Stimulated activated CD8-positive, alpha-beta memory T cell treated with anti-CD3 and anti-CD28 coated beads, Interleukin-7, amount 100 ng/mL, for 4 hours (primary cell): ENCODE measurements at regions not wholly inside any gene's neighbourhood (a gene's known extent, or its start where the extent isn't known, plus 50 kb on each side); places are given as distances from the start of the nearest gene placed in this dataset.
"Not testable (repeated sequence)": the region's sequence is repeated elsewhere in the genome, so short reads cannot be mapped to it uniquely, and the experiment has no call there.

Experiments
- DNase-seq, 2 donors: peaks; one replicate each; pipeline ENCODE4 v3.0.0-alpha.2; 2020; ENCODE audit warnings: low read depth in 2 of 2

GRCh38 chr5:68968429-68968828, 125.4 kb upstream of the SLC30A5 start:
- no peak for DNase-seq

GRCh38 chr5:68970617-68971016, 123.2 kb upstream of the SLC30A5 start:
- no peak for DNase-seq

DNA sequence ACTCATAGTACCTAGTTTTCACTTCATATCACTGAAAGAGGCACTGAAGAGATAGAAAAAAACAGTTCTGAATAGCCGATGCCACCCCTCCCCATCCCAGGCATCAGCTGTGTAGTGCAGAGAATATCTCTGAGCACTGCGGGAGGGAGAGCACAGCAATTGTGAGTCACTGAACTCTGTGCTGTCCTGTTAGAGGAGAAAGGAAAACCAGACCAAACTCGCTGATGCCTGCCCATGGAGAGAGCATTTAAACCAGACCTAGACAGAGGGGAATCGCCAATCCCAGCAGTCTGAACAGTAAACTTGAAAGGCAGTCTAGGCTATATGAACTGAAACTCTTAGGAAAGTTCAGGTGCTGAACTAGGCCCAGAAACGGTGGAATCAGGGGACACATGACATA, 120.1 kb upstream of the SLC30A5 start:
- DNase-seq = no peak

GRCh38 chr5:68983043-68983442, 110.8 kb upstream of the SLC30A5 start:
- no peak for DNase-seq

DNA sequence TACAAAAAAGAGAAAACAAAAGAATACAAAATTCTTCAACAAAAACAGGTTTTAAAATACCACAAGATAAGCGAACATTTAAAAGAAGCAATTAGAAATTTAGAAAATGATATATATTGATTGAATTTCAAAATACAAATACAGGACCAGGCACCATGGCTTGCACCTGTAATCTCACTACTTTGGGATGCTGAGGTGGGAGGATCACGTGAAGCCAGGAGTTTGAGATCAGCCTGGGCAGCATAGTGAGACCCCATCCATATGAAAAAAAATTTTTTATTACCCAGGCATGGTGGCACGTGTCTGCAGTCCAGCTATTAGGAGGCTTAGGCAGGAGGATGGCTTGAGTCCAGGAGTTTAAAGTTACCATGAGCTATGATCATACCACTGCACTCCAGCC, 109.9 kb upstream of the SLC30A5 start:
- DNase-seq = no peak

GRCh38 chr5:68991279-68992084, 102.3 kb upstream of the SLC30A5 start:
- no peak for DNase-seq

- no peak for DNase-seq
These were observed 99.2 kb upstream of the SLC30A5 start for GRCh38 chr5:68994645-68995044.

DNA sequence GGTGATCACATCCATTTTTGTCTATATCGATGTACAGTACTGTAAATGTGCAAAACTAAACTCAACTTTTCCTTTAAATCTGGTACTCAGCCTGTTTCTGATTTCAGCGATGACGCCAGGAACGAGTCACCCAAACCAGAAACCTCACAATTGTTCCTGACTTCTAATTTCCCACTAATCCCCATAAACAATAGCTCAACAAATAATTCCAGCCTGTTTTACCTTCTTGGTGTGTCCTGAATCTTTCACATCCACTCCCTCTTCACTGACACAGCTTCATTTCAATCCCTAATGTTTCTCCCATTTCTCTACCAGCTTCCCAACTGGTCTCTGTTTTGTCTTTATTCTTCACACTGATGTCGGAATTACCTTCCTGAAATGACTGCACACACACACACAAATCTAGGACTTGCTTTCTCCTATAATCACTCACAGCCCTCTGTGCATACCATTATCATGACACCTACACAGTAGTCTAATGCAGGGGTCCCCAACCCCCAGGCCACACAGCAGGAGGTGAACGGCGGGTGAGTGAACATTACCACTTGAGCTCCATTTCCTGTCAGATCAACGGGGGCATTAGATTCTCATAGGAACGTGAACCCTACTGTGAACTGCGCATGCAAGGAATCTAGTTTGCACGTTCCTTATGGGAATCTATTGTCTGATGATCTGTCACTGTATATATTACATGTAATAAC, 97.8 kb upstream of the SLC30A5 start:
- DNase-seq = no peak

DNA sequence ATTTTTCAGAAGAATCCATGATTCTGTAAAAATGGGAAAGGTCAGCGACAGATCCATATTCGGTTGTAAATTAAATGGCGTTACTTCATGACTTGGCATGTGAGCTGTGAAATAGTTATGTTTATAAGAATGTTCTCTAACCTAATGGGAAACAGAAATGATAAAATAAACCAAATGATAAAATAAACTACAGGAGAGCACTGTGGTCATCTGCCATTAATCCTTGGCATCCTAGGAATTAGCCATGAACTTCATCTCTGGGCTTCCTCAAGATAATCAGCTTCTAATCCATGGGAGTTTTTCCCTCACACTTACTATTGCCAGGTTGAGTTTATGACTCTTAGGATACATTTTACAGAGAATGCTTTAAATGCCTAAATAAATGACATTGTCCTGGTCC, 94.6 kb upstream of the SLC30A5 start:
- no peak for DNase-seq

- no peak for DNase-seq
These were observed 93.4 kb upstream of the SLC30A5 start for GRCh38 chr5:69000216-69000919.

GRCh38 chr5:69000949-69001348, 92.9 kb upstream of the SLC30A5 start:
- no peak for DNase-seq

GRCh38 chr5:69001627-69002026, 92.2 kb upstream of the SLC30A5 start:
- no peak for DNase-seq

- no peak for DNase-seq
These were observed 89.7 kb upstream of the SLC30A5 start for GRCh38 chr5:69004127-69004526.

DNA sequence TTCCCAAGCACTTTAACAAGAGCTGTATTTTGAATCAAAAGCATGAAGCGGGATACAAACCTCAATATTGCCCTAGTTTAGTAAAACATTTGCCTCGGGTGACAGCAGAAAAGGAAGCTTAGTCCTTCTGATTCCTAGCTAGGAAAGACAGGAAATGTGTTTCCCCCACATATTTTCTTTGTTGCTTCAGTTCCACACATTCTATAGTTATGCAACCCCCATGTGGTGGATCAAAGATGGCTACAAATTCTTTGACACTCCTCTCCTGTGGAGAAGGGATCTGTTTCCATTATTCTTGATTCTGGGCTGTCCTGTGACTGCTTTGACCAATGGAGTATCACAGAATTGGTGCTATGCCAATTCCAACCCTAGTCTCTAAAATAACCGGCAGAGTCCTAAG, 89.1 kb upstream of the SLC30A5 start:
- DNase-seq = no peak

DNA sequence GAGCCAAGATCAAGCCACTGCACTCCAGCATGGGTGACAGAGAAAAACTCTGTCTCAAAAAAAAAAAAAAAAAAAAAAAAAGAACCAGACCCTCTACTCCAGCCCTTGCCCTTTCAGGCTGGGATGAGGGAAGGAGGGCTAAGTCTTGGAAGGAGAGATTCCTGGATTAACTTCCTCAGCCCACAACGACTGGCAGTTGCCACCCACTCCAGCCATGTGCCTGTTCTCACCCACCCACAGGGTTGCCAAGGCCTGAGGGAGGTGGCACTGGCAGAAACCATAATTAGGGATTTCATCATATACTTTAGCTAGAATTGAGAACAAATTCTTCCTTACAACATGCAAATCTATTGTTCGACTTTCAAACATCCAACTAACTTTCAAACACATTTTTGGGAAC, 87.8 kb upstream of the SLC30A5 start:
- DNase-seq = no peak

DNA sequence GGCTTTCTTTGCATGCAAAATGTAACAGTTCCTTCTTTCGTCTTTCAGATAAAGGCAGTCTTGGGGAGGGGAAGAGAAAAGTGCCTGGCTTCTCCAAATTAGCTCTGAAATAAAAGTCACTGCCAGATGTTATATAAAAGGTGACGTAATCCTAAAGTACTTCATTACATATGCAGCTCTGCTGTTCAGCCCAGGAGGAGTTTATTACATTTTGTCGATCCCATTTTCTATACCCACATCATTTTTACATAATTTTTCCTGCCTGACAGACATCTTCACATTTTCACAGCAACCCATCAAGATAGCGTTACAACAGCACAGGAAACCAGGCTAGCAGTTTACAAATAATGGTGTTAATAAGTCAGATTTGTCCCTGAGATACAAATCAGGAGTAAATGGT, 86.7 kb upstream of the SLC30A5 start:
- DNase-seq = no peak

- peak; percentile 41 to 51 for DNase-seq
These were observed 86.0 kb upstream of the SLC30A5 start for GRCh38 chr5:69007726-69008368.

- DNase-seq = no peak
These were observed 83.3 kb upstream of the SLC30A5 start for GRCh38 chr5:69010476-69010875.

DNA sequence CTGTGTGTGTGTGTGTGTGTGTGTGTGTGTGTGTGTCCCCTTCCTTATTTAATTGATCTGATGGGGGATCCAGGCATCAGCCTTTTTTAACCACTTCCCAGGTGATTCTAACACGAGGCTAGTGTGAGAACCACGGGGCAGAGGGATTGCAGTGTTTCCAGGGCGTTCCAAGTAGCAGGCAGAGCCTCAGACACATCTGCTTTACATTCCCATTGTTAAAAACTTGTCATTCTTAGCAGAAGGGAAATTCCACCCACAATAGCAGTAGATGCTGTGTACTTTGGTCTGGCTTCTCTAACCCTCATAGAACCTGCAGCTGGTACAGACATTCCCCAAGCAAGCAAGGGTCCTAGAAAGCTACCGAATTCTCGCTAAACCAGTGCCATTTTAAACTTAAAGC, 81.9 kb upstream of the SLC30A5 start:
- no peak for DNase-seq

DNA sequence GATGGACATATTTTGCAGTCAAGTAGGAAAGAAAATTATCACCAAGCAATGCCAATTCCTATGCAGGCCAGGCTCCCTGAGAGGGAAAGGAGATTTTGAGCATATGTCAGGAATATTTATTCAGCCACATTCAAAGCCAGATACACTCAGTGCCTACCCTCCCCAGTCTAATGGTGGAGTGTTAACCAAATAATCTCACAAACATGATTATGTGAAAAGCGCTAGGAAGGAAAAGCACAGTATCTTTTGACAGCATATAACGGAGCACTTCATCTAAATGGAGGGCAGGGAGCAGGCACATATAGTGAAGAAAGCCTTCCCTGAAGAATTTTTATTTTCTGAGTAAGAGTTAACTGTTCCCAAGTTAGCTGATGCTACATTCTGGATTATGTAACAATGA, 80.3 kb upstream of the SLC30A5 start:
- DNase-seq = no peak

DNA sequence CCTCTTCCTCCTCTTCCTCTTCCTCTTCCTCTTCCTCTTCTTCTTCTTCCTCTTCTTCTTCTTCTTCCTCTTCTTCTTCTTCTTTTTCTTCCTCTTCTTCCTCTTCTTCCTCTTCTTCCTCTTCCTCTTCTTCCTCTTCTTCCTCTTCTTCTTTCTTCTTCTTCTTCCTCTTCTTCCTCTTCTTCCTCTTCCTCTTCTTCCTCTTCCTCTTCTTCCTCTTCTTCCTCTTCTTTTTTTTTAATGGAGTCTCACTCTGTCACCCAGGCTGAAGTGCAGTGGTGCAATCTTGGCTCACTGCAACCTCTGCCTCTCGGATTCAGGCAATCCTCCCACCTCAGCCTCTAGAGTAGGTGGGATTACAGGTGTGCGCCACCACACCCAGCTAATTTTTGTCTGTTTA, 79.8 kb upstream of the SLC30A5 start:
- not testable (repeated sequence) for DNase-seq

GRCh38 chr5:69019668-69020375, 74.0 kb upstream of the SLC30A5 start:
- no peak for DNase-seq
